Dermis microvascular lymphatic vessel endothelial cell (primary cell): ENCODE measurements at regions not wholly inside any gene's neighbourhood (a gene's known extent, or its start where the extent isn't known, plus 50 kb on each side); places are given as distances from the start of the nearest gene placed in this dataset.

Experiments
- DNase-seq, 2 donors: peaks; one replicate each; pipeline versions ENCODE4 v3.0.0 to v3.0.0-alpha.2; 2010; ENCODE audit warnings: low read depth in 2 of 2

- no peak for DNase-seq
Measured at GRCh38 chr13:77381059-77381458, 54.2 kb upstream of the MYCBP2 start.

GRCh38 chr13:77379508-77379907, 52.6 kb upstream of the MYCBP2 start:
- DNase-seq = no peak

DNA sequence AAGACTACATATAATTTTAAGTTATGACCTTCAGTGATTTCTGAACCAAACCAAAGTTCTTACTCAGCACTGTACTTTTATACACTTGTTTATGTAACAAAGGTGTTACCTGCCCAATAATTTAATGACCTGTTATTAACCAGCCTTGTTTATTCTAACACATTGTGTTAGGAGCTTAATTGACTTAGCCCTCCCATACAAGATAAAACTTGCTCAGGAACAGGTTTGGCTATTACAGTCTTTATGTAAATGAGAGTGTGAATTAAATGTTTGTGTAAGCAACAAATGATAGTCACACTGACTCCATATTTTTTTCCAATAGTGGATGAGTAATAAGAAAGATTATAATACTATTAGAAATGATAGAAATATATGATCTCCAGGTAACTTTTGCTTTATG, 51.8 kb upstream of the MYCBP2 start:
- DNase-seq = no peak

GRCh38 chr13:77377016-77377415, 50.1 kb upstream of the MYCBP2 start:
- no peak for DNase-seq
